Glutamatergic neuron (in vitro differentiated cells): ENCODE measurements at regions not wholly inside any gene's neighbourhood (a gene's known extent, or its start where the extent isn't known, plus 50 kb on each side); places are given as distances from the start of the nearest gene placed in this dataset.

Source experiments
- DNase-seq: peaks from one replicate; pipeline ENCODE4 v3.0.0; 2022
- H3K27ac Mint-ChIP-seq: one replicate; pipeline ENCODE4 v1.8.0; 2020; ENCODE audit warnings: mild to moderate bottlenecking, mixed read lengths, inconsistent platforms; ENCODE audit not compliant: unreplicated experiment
- H3K27me3 Mint-ChIP-seq: one replicate; pipeline ENCODE4 v1.8.0; 2020; ENCODE audit warnings: mild to moderate bottlenecking, moderate library complexity, mixed read lengths, inconsistent platforms; ENCODE audit not compliant: unreplicated experiment
- H3K36me3 Mint-ChIP-seq: one replicate; pipeline ENCODE4 v1.8.0; 2020; ENCODE audit warnings: mild to moderate bottlenecking, mixed read lengths, inconsistent platforms; ENCODE audit not compliant: unreplicated experiment
- H3K4me1 Mint-ChIP-seq: one replicate; pipeline ENCODE4 v1.8.0; 2020; ENCODE audit warnings: mild to moderate bottlenecking, low read depth, mixed read lengths, inconsistent platforms; ENCODE audit not compliant: unreplicated experiment
- H3K4me3 Mint-ChIP-seq: one replicate; pipeline ENCODE4 v1.8.0; 2020; ENCODE audit warnings: mild to moderate bottlenecking, mixed read lengths, inconsistent platforms; ENCODE audit not compliant: unreplicated experiment
- H3K9me3 Mint-ChIP-seq: one replicate; pipeline ENCODE4 v1.8.0; 2020; ENCODE audit warnings: mild to moderate bottlenecking, moderate library complexity, mixed read lengths, inconsistent platforms; ENCODE audit not compliant: unreplicated experiment
- CTCF ChIP-seq: fragments of 200-600 bp; sonication (generic); IDR thresholded peaks from one replicate; pipeline ENCODE4 v1.5.0; 2021; ENCODE audit not compliant: partially characterized antibody, unreplicated experiment

- Mint-ChIP-seq H3K36me3 (no peaks in the 10 kb centered on the region), H3K4me1 (no peaks in the 10 kb centered on the region), H3K27ac (no peak overlapping the region), H3K9me3 (no peaks in the 10 kb centered on the region), H3K27me3 (no peaks in the 10 kb centered on the region), H3K4me3 (no peak overlapping the region)
- no peak for DNase-seq
- no peak for TF ChIP-seq CTCF
Observed at GRCh38 chr1:69459244-69459643, 108.5 kb upstream of the LRRC7 start.

GRCh38 chr1:69475021-69475420, 92.7 kb upstream of the LRRC7 start:
- TF ChIP-seq CTCF: no peak
- Mint-ChIP-seq H3K27ac (no peak overlapping the region), H3K27me3 (no peaks in the 10 kb centered on the region), H3K9me3 (no peaks in the 10 kb centered on the region), H3K4me1 (no peaks in the 10 kb centered on the region), H3K36me3 (no peaks in the 10 kb centered on the region), H3K4me3 (no peak overlapping the region)
- DNase-seq: no peak

GRCh38 chr1:69479734-69480133, 88.0 kb upstream of the LRRC7 start:
- H3K9me3 Mint-ChIP-seq: no peaks in the 10 kb centered on the region
- no peaks in the 10 kb centered on the region for H3K4me1 Mint-ChIP-seq
- no peak for TF ChIP-seq CTCF
- H3K27ac Mint-ChIP-seq: no peak overlapping the region
- H3K36me3 Mint-ChIP-seq: no peaks in the 10 kb centered on the region
- H3K4me3 Mint-ChIP-seq: no peak overlapping the region
- no peak for DNase-seq
- no peaks in the 10 kb centered on the region for H3K27me3 Mint-ChIP-seq

- Mint-ChIP-seq H3K27ac (no peak overlapping the region), H3K9me3 (no peaks in the 10 kb centered on the region), H3K27me3 (no peaks in the 10 kb centered on the region), H3K36me3 (no peaks in the 10 kb centered on the region), H3K4me3 (no peak overlapping the region), H3K4me1 (no peaks in the 10 kb centered on the region)
- DNase-seq: no peak
- TF ChIP-seq CTCF: no peak
Observed at GRCh38 chr1:69483246-69483645, 84.5 kb upstream of the LRRC7 start.

- Mint-ChIP-seq H3K9me3 (no peaks in the 10 kb centered on the region), H3K4me1 (no peaks in the 10 kb centered on the region), H3K27ac (no peak overlapping the region), H3K4me3 (no peak overlapping the region), H3K27me3 (no peaks in the 10 kb centered on the region), H3K36me3 (no peaks in the 10 kb centered on the region)
- no peak for TF ChIP-seq CTCF
- DNase-seq: no peak
Observed at GRCh38 chr1:69485616-69486015, 82.1 kb upstream of the LRRC7 start.
